DND-41 (cell line): ENCODE measurements at regions not wholly inside any gene's neighbourhood (a gene's known extent, or its start where the extent isn't known, plus 50 kb on each side); places are given as distances from the start of the nearest gene placed in this dataset.

ENCODE experiments used
- CTCF ChIP-seq: IDR thresholded peaks from 2 replicates; pipeline ENCODE4 v1.5.1; 2012; ENCODE audit warnings: borderline replicate concordance, low read length, moderate library complexity, mild to moderate bottlenecking; ENCODE audit not compliant: poor library complexity, severe bottlenecking; ENCODE audit errors: extremely low read depth
- EZH2 ChIP-seq: IDR thresholded peaks from 3 replicates; pipeline ENCODE4 v1.6.1; 2012; ENCODE audit warnings: borderline replicate concordance, low read depth, mild to moderate bottlenecking, moderate library complexity, low read length, inconsistent platforms; ENCODE audit not compliant: severe bottlenecking

GRCh38 chr13:44118881-44119280 is 239.2 kb downstream of the LACC1 start:
- TF ChIP-seq CTCF (no peak), EZH2 (no peak)
